ENCODE measurements at regions not wholly inside any gene's neighbourhood (a gene's known extent, or its start where the extent isn't known, plus 50 kb on each side); places are given as distances from the start of the nearest gene placed in this dataset.

- TF ChIP-seq, protein P1, sequence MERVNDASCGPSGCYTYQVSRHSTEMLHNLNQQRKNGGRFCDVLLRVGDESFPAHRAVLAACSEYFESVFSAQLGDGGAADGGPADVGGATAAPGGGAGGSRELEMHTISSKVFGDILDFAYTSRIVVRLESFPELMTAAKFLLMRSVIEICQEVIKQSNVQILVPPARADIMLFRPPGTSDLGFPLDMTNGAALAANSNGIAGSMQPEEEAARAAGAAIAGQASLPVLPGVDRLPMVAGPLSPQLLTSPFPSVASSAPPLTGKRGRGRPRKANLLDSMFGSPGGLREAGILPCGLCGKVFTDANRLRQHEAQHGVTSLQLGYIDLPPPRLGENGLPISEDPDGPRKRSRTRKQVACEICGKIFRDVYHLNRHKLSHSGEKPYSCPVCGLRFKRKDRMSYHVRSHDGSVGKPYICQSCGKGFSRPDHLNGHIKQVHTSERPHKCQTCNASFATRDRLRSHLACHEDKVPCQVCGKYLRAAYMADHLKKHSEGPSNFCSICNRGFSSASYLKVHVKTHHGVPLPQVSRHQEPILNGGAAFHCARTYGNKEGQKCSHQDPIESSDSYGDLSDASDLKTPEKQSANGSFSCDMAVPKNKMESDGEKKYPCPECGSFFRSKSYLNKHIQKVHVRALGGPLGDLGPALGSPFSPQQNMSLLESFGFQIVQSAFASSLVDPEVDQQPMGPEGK (tag by site-specific recombination; IDR thresholded peaks at IDR 0.05) = no peak
- TF ChIP-seq ZNF311 (tag by site-specific recombination; IDR thresholded peaks at IDR 0.05; ENCODE audit: borderline replicate concordance) = no peak
- TF ChIP-seq ATF2 (tag by site-specific recombination; IDR thresholded peaks at IDR 0.05; ENCODE audit: low read depth) = no peak
- TF ChIP-seq ZBTB48 (tag by site-specific recombination; IDR thresholded peaks at IDR 0.05) = no peak
- TF ChIP-seq, protein P2, sequence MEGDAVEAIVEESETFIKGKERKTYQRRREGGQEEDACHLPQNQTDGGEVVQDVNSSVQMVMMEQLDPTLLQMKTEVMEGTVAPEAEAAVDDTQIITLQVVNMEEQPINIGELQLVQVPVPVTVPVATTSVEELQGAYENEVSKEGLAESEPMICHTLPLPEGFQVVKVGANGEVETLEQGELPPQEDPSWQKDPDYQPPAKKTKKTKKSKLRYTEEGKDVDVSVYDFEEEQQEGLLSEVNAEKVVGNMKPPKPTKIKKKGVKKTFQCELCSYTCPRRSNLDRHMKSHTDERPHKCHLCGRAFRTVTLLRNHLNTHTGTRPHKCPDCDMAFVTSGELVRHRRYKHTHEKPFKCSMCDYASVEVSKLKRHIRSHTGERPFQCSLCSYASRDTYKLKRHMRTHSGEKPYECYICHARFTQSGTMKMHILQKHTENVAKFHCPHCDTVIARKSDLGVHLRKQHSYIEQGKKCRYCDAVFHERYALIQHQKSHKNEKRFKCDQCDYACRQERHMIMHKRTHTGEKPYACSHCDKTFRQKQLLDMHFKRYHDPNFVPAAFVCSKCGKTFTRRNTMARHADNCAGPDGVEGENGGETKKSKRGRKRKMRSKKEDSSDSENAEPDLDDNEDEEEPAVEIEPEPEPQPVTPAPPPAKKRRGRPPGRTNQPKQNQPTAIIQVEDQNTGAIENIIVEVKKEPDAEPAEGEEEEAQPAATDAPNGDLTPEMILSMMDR (tag by site-specific recombination; IDR thresholded peaks at IDR 0.05) = no peak
- no peak for TF ChIP-seq YY1 (tag by site-specific recombination; IDR thresholded peaks at IDR 0.05)
- no peak for TF ChIP-seq GLI2 (tag by site-specific recombination; IDR thresholded peaks at IDR 0.05; ENCODE audit: borderline replicate concordance, low read depth)
- no peak for TF ChIP-seq ELK4 (IDR thresholded peaks at IDR 0.05; ENCODE audit: borderline replicate concordance, low read depth, low read length)
- TF ChIP-seq ZNF837 (tag by site-specific recombination; IDR thresholded peaks at IDR 0.05) = no peak
- no peak for TF ChIP-seq ZNF169 (tag by site-specific recombination; IDR thresholded peaks at IDR 0.05)
- TF ChIP-seq ZNF660 (tag by site-specific recombination; IDR thresholded peaks at IDR 0.05) = no peak
- TF ChIP-seq, protein P3, sequence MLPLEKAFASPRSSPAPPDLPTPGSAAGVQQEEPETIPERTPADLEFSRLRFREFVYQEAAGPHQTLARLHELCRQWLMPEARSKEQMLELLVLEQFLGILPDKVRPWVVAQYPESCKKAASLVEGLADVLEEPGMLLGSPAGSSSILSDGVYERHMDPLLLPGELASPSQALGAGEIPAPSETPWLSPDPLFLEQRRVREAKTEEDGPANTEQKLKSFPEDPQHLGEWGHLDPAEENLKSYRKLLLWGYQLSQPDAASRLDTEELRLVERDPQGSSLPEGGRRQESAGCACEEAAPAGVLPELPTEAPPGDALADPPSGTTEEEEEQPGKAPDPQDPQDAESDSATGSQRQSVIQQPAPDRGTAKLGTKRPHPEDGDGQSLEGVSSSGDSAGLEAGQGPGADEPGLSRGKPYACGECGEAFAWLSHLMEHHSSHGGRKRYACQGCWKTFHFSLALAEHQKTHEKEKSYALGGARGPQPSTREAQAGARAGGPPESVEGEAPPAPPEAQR (tag by site-specific recombination; IDR thresholded peaks at IDR 0.05) = no peak
- no peak for TF ChIP-seq ZNF423 (tag by site-specific recombination; IDR thresholded peaks at IDR 0.05)
- TF ChIP-seq KLF7 (tag by site-specific recombination; IDR thresholded peaks at IDR 0.05; ENCODE audit: borderline replicate concordance) = no peak
These were observed 101.2 kb upstream of the NT5E start for GRCh38 chr6:85348643-85349042.
